Chondrocyte (in vitro differentiated cells): ENCODE measurements at regions not wholly inside any gene's neighbourhood (a gene's known extent, or its start where the extent isn't known, plus 50 kb on each side); places are given as distances from the start of the nearest gene placed in this dataset.

Source experiments
- DNase-seq: peaks from one replicate; pipeline ENCODE4 v3.0.0; 2021; ENCODE audit warnings: mixed read lengths, low spot score
- H3K27ac Mint-ChIP-seq: one replicate; pipeline ENCODE4 v1.8.0; 2021; ENCODE audit warnings: mild to moderate bottlenecking, moderate library complexity, mixed read lengths; ENCODE audit not compliant: unreplicated experiment
- H3K27me3 Mint-ChIP-seq: 2 replicates; pipeline ENCODE4 v1.8.0; 2021; ENCODE audit warnings: low read depth, mixed read lengths
- H3K36me3 Mint-ChIP-seq: 2 replicates; pipeline ENCODE4 v1.8.0; 2021; ENCODE audit warnings: low read depth, mixed read lengths
- H3K4me1 Mint-ChIP-seq: 2 replicates; pipeline ENCODE4 v1.8.0; 2021; ENCODE audit warnings: low read depth, mild to moderate bottlenecking, mixed read lengths
- H3K4me3 Mint-ChIP-seq: one replicate; pipeline ENCODE4 v1.8.0; 2021; ENCODE audit warnings: mild to moderate bottlenecking, moderate library complexity, mixed read lengths; ENCODE audit not compliant: unreplicated experiment
- H3K9me3 Mint-ChIP-seq: 2 replicates; pipeline ENCODE4 v1.8.0; 2021; ENCODE audit warnings: low read depth, mixed read lengths
- CTCF ChIP-seq: fragments of 200-600 bp; sonication (generic); IDR thresholded peaks from 2 replicates; pipeline ENCODE4 v1.5.0; 2021; ENCODE audit warnings: antibody characterized with exemption, mild to moderate bottlenecking, moderate library complexity

GRCh38 chr5:14936588-14936987 lies 65.0 kb upstream of the ANKH start:
- Mint-ChIP-seq H3K27me3 (peaks cover 3% of the 10 kb centered on the region), H3K27ac (no peak overlapping the region), H3K9me3 (peaks cover 5% of the 10 kb centered on the region), H3K4me3 (no peak overlapping the region), H3K4me1 (peaks cover 13% of the 10 kb centered on the region), H3K36me3 (peaks cover 1% of the 10 kb centered on the region)
- no peak for DNase-seq
- TF ChIP-seq CTCF, result no peak

- peaks cover 18% of the 10 kb centered on the region for H3K4me1 Mint-ChIP-seq
- peaks cover 1% of the 10 kb centered on the region for H3K36me3 Mint-ChIP-seq
- H3K27me3 Mint-ChIP-seq, result peaks cover 3% of the 10 kb centered on the region
- no peak overlapping the region for H3K27ac Mint-ChIP-seq
- TF ChIP-seq CTCF, result no peak
- no peaks in the 10 kb centered on the region for H3K9me3 Mint-ChIP-seq
- no peak overlapping the region for H3K4me3 Mint-ChIP-seq
- no peak for DNase-seq
These were observed 63.8 kb upstream of the ANKH start for GRCh38 chr5:14935341-14935740.

GRCh38 chr5:14932902-14933469 lies 61.4 kb upstream of the ANKH start:
- Mint-ChIP-seq H3K4me1 (peaks cover 35% of the 10 kb centered on the region), H3K4me3 (no peak overlapping the region), H3K27me3 (peaks cover 3% of the 10 kb centered on the region), H3K9me3 (no peaks in the 10 kb centered on the region), H3K36me3 (peaks cover 1% of the 10 kb centered on the region), H3K27ac (no peak overlapping the region)
- no peak for DNase-seq
- TF ChIP-seq CTCF, result no peak

GRCh38 chr5:14930486-14930885 lies 58.9 kb upstream of the ANKH start:
- Mint-ChIP-seq H3K9me3 (no peaks in the 10 kb centered on the region), H3K27ac (peak overlapping the region; percentile 73), H3K4me3 (no peak overlapping the region), H3K36me3 (no peaks in the 10 kb centered on the region), H3K27me3 (no peaks in the 10 kb centered on the region), H3K4me1 (peaks cover 50% of the 10 kb centered on the region)
- DNase-seq, result no peak
- TF ChIP-seq CTCF, result no peak

GRCh38 chr5:14929293-14930065 lies 57.9 kb upstream of the ANKH start:
- no peaks in the 10 kb centered on the region for H3K36me3 Mint-ChIP-seq
- H3K27ac Mint-ChIP-seq, result peak overlapping the region; percentile 55
- H3K27me3 Mint-ChIP-seq, result no peaks in the 10 kb centered on the region
- no peak overlapping the region for H3K4me3 Mint-ChIP-seq
- H3K4me1 Mint-ChIP-seq, result peaks cover 54% of the 10 kb centered on the region
- no peaks in the 10 kb centered on the region for H3K9me3 Mint-ChIP-seq
- no peak for TF ChIP-seq CTCF
- DNase-seq, result no peak
